Prostate gland (tissue), 2 donors: ENCODE measurements at regions not wholly inside any gene's neighbourhood (a gene's known extent, or its start where the extent isn't known, plus 50 kb on each side); places are given as distances from the start of the nearest gene placed in this dataset.

ENCODE experiments used
- POLR2A ChIP-seq: fragments of 450-650 bp; IDR thresholded peaks from one replicate; pipeline ENCODE4 v1.6.1; 2016; ENCODE audit warnings: antibody characterized with exemption, mild to moderate bottlenecking
- TF ChIP-seq, protein P1 (sequence below), 4 experiments: fragments of 200-600 bp in 2 of 4; fragments of 450-650 bp in 2 of 4; sonication (generic) in 2 of 4; IDR thresholded peaks; 1 replicate in 3 of 4; 2 replicates in 1 of 4; pipeline ENCODE4 v1.5.1; 2016 to 2019; ENCODE audit warnings: antibody characterized with exemption in 4 of 4, mild to moderate bottlenecking in 2 of 4, moderate library complexity in 2 of 4

DNA sequence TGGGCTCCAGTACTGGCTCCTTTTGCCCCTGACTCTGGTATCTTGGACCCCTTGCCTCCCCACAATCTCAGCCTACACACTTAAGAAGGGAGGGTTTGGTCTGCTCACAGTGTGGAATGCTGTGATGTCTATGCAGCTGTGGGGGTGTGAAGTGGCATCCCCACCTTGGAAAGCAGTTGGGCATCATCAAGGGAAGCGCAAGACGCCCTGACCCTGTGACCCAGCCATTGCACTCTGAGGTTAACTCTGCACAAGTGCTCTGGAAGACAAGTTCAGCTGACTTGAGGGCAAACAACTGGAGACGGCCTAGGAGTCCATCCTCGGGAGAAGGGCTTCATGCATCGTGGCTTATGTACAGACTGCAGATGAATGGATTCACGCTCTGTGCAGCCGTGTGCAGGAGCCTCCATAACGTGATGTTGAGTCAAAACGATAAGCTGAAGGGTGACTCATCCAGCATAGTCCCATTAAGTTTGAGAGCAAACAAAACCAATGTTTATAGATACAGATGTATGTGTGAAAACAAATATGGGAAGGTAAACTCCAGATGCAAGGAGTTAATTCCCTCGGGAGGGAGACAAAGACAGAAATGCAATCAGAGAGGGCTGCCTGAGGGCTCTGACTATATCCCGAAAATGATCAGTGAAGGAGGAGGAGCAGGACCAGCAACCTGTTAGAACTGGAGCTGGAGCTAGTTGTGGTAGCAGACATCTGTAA lies 86.8 kb downstream of the LSM3 start:
- TF ChIP-seq, protein P1, sequence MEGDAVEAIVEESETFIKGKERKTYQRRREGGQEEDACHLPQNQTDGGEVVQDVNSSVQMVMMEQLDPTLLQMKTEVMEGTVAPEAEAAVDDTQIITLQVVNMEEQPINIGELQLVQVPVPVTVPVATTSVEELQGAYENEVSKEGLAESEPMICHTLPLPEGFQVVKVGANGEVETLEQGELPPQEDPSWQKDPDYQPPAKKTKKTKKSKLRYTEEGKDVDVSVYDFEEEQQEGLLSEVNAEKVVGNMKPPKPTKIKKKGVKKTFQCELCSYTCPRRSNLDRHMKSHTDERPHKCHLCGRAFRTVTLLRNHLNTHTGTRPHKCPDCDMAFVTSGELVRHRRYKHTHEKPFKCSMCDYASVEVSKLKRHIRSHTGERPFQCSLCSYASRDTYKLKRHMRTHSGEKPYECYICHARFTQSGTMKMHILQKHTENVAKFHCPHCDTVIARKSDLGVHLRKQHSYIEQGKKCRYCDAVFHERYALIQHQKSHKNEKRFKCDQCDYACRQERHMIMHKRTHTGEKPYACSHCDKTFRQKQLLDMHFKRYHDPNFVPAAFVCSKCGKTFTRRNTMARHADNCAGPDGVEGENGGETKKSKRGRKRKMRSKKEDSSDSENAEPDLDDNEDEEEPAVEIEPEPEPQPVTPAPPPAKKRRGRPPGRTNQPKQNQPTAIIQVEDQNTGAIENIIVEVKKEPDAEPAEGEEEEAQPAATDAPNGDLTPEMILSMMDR (IDR thresholded peaks at IDR 0.05): no peak
- TF ChIP-seq POLR2A: no peak
